Activated CD4-positive, alpha-beta T cell treated with anti-CD3 and anti-CD28 coated beads, Interleukin-2, amount 50 U/mL, for 4 hours (primary cell): ENCODE measurements at regions not wholly inside any gene's neighbourhood (a gene's known extent, or its start where the extent isn't known, plus 50 kb on each side); places are given as distances from the start of the nearest gene placed in this dataset.
"Not testable (repeated sequence)": the region's sequence is repeated elsewhere in the genome, so short reads cannot be mapped to it uniquely, and the experiment has no call there.

ENCODE experiments used
- DNase-seq, 2 experiments: peaks; one replicate each; pipeline ENCODE4 v3.0.0-alpha.2; 2020

GRCh38 chr5:116861097-116861496, 286.5 kb upstream of the SEMA6A start:
- no peak for DNase-seq

GRCh38 chr5:116859666-116860320, 285.2 kb upstream of the SEMA6A start:
- DNase-seq, result no peak

GRCh38 chr5:116858705-116859333, 284.2 kb upstream of the SEMA6A start:
- DNase-seq, result no peak

GRCh38 chr5:116858020-116858419, 283.4 kb upstream of the SEMA6A start:
- not testable (repeated sequence) for DNase-seq

GRCh38 chr5:116856271-116856670, 281.6 kb upstream of the SEMA6A start:
- no peak for DNase-seq

GRCh38 chr5:116853992-116854391, 279.4 kb upstream of the SEMA6A start:
- no peak for DNase-seq

GRCh38 chr5:116848954-116849581, 274.4 kb upstream of the SEMA6A start:
- no peak for DNase-seq

- no peak for DNase-seq
These were observed 273.3 kb upstream of the SEMA6A start for GRCh38 chr5:116847960-116848359.

- DNase-seq, result no peak
These were observed 269.4 kb upstream of the SEMA6A start for GRCh38 chr5:116844015-116844414.

- DNase-seq, result no peak
These were observed 267.9 kb upstream of the SEMA6A start for GRCh38 chr5:116842514-116842961.

- no peak for DNase-seq
These were observed 267.1 kb upstream of the SEMA6A start for GRCh38 chr5:116841734-116842133.

GRCh38 chr5:116838011-116838536, 263.5 kb upstream of the SEMA6A start:
- no peak for DNase-seq

- DNase-seq, result no peak
These were observed 260.3 kb upstream of the SEMA6A start for GRCh38 chr5:116834796-116835515.

GRCh38 chr5:116830079-116830478, 255.5 kb upstream of the SEMA6A start:
- no peak for DNase-seq

- no peak for DNase-seq
These were observed 252.5 kb upstream of the SEMA6A start for GRCh38 chr5:116827078-116827477.

- no peak for DNase-seq
These were observed 250.9 kb upstream of the SEMA6A start for GRCh38 chr5:116825486-116825885.

- no peak for DNase-seq
These were observed 250.3 kb upstream of the SEMA6A start for GRCh38 chr5:116824751-116825438.

- DNase-seq, result no peak
These were observed 240.2 kb upstream of the SEMA6A start for GRCh38 chr5:116814626-116815385.

- no peak for DNase-seq
These were observed 239.3 kb upstream of the SEMA6A start for GRCh38 chr5:116813906-116814305.

GRCh38 chr5:116813356-116813755, 238.7 kb upstream of the SEMA6A start:
- no peak for DNase-seq

GRCh38 chr5:116810951-116811350, 236.3 kb upstream of the SEMA6A start:
- no peak for DNase-seq

GRCh38 chr5:116806836-116807235, 232.2 kb upstream of the SEMA6A start:
- DNase-seq, result no peak
